HG03354 (cell line): ENCODE measurements at regions not wholly inside any gene's neighbourhood (a gene's known extent, or its start where the extent isn't known, plus 50 kb on each side); places are given as distances from the start of the nearest gene placed in this dataset.

Source experiments
- ATAC-seq: cut with Tn5 transposase; IDR thresholded peaks from one replicate; pipeline ENCODE4 v1.9.1; 2021; ENCODE audit warnings: mild to moderate bottlenecking; ENCODE audit not compliant: unreplicated experiment, poor library complexity, severe bottlenecking

- ATAC-seq, result no peak
These were observed 253.4 kb upstream of the GPRIN3 start for GRCh38 chr4:89561048-89561447.

- no peak for ATAC-seq
These were observed 250.5 kb upstream of the GPRIN3 start for GRCh38 chr4:89558147-89558546.

GRCh38 chr4:89556601-89557305 is 249.2 kb upstream of the GPRIN3 start:
- ATAC-seq, result no peak

DNA sequence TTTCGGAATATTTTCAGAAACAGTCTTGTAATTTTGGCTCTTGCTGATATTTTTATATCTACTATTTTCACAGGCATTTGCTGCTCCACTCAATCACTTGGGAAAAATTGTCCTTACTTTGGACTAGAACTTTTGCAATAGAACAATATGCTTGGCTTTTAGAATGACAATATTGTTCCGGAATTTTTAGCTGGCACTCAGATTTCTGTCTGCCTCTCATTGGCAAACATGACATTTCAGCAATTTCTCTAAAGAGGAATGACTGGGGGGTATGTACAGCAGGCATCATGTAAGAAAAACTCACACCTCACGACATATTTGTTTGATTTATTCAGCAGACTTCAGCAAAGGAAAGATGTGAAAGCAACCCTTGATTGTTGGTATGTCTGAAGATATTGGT is 243.6 kb upstream of the GPRIN3 start:
- no peak for ATAC-seq

GRCh38 chr4:89549907-89550306 is 242.3 kb upstream of the GPRIN3 start:
- no peak for ATAC-seq

DNA sequence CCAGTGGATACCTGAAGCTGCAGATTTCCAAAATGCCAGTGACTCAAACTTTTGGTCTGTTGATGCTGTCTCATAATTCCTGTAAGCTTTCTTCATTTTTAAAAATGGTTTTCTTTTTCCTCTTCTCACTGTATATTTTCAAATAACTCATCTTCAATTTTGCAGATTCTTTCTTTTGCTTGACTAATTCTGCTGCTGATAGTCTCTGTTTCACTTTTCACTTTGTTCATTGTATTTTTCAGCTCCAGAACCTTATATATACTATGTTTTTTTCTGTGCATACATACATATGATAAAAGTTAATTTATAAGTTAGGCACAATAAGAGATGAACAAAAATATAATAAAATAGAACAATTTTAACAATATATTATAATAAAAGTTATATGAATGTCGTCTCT is 237.7 kb upstream of the GPRIN3 start:
- ATAC-seq, result no peak

DNA sequence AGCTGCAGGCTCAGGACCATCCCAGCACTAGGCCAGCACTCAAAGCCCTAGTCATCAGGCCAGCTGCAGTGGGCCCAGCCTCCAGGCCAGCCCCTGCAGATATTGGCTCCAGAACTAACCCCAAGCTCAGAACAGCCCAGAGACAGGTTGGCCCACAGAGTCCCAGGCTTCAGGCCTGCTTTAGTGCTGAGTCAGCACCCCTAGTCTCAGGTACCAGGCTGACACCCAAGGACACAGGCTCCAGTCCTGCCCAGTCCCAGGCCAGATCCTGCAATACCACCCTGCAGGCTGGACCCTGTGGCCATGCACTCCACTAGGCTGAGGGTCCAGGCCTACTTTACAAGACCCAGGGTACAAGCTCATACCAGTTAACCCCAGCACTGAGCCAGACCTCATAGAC is 234.4 kb upstream of the GPRIN3 start:
- ATAC-seq, result no peak

DNA sequence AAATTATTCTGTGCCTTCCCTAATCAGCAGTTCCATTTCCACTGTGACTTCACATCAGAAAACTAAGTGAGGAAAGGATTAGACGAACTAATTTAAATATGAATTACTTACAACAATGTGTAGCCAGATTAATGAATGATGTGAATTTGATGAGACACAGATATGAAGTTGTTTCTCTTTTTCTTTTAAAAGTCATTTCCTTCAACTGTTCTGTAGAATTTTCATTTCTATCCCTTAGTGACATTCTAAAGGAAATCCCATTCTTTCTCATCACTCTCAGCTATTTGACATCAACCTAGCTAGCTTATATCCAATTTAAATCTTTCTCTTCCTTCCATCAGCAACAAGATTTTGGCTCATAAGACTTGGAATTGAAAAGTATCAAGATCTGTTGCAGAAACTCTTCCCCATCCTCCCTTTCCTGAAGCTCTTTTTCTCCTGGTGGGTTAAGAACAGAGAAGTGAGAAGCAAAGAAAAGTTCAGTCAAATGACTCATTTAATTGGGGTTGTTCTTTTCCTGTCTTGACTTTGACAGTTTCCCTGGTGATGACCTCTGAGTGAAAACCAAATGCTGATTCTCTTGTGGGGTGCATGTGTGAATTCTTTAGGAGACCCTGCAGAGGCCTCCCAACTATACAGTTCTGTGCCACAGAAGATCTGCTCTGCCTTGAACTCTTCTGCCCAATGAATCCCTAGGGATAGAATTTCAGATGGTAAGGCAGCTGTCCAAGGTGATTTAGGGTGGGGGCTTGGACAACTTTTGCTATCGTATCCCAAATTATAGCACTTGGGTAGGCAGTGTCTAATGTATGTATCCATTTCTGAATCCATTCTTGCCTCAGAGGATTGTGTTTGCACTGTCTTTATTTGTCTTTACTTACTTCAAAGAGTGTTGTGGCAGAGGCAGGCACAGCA is 232.5 kb upstream of the GPRIN3 start:
- no peak for ATAC-seq

DNA sequence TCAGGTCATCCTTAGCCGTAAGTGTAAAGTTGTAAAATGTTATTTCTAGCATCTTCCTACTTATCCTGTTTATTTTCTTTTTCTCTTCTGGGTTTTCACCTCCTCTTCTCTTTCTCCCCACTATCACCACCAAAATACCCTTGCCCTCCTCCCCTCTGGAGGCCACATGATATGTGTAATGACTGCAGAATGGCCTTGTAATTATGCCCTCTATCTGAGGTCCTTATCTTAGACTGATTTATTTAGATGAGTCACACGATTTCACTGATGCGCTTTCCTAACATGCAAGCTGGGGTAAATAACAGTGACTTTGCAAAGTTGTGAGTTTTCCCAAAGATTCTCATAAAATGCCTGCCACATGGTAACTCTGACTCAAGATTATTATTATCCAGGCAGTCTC is 231.8 kb upstream of the GPRIN3 start:
- ATAC-seq, result no peak

- ATAC-seq, result no peak
These were observed 231.3 kb upstream of the GPRIN3 start for GRCh38 chr4:89538886-89539285.

DNA sequence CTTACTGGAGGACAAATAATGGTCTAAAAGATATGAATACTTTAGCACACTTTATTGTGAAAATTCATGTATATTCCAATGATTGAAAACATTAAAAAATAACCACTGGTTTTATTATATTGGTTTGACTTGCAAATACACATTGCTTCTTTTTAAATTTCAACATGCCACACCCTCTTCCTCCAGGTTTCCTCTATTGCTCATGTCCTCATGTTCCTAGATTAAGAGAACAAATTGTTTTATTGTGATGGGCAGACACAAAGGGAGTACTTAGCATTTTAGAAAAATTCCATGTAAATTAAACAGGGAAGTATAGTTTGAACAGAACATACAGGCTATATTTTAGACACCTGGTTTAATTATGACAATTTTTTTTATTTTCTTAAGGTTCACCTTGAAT is 230.6 kb upstream of the GPRIN3 start:
- no peak for ATAC-seq

DNA sequence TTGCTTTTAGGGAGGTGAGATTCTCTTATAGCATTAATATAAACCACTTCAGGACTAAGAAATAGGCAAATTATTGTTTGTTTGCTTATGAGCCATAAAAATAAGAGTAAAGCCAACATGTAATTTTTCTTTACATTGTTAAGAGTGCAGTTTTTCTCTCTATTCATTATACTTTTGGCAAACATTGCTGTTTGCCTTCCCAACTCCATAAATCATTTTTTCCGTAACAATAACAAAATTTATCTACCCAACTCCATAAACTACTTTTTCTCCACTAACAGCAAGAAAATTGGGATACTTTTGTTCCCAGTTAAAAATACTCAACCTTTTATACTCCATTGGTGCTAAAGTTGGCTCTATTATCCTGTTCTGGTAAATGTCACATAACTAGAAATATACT is 229.7 kb upstream of the GPRIN3 start:
- no peak for ATAC-seq

DNA sequence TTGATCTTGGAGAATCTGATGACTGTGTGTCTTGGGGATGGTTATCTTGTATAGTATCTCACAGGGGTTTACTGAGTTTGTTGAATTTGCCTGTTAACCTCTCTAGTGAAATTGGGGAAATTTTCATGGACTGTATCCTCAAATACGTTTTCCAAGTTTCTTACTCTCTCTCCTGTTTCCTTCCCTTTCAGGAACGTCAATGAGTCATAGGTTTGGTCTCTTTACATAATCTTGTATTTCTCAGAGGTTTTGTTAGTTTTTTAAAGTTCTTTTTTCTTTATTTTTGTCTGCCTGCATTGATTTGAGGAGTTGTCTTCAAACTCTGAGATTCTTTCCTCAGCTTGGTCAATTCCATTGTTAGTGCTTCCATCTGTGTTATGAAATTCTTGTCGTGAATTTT is 227.7 kb upstream of the GPRIN3 start:
- no peak for ATAC-seq

- no peak for ATAC-seq
These were observed 226.8 kb upstream of the GPRIN3 start for GRCh38 chr4:89534356-89534755.

GRCh38 chr4:89531932-89532640 is 224.5 kb upstream of the GPRIN3 start:
- ATAC-seq, result no peak

DNA sequence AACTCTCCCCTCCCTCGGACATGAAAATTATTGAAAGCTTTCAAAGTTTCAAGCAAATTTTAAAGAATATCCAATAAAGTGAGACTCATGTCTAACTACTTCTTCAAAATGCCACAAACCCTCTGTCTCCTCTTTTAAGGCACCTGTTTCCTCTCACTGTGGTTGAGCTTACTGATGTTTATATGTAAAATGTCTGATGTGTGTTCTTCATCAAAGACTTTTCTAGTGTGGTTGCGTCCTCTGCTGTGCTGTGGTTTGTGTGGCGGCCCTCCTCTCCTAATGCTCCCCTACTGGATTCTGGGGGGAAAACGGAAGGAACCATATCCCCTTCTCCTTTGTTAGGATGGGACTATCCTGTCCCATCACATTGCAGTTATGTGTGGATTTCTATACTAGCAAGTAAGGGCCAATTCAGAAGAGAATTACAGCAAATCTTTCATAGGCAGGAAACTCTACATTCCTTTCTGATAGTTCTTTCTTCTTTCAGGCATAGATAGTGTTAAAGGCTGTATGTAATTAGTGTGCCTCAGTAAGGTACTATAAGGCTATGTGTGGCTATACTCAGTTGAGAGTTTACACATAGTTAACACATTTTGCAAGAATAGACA is 221.0 kb upstream of the GPRIN3 start:
- no peak for ATAC-seq

DNA sequence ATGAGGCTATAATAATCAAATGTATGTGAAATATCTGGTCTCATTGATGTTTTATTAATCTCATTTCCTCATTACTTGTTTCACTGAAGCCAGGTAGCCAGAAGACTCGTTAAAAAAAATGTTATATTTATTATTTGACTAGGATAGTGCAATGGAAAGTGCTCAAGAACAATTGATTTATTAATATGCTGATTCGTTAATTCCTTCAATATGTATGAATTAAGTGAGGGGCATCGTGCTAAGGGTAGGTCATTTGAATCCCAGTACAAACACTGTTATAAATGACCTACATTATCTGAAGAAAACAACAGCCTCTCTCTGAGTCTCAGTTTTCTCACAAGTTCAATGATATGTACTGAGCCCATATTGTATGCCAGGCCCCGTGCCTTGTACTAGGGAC is 214.2 kb upstream of the GPRIN3 start:
- ATAC-seq, result no peak

- ATAC-seq, result no peak
These were observed 212.2 kb upstream of the GPRIN3 start for GRCh38 chr4:89519771-89520320.

DNA sequence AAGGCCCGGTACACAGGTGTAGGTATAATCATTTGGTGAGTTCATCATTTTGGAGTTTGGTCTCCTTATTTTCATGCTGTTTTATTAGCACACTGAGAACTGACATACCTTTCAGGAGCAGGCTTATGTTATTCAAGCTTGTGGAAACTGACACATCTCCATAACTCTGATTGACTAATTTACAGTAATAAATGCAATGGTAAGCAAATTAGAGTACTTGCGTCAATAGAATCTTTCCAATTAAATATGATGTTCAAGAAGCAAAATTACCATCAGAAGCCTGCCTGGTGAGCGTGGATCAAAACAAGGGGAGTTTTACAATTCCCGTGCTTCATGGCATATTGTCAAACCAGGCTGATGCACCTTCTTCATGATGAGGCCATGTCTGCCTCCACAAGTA is 210.7 kb upstream of the GPRIN3 start:
- ATAC-seq, result no peak

- no peak for ATAC-seq
These were observed 207.2 kb upstream of the GPRIN3 start for GRCh38 chr4:89514811-89515210.
